ENCODE measurements at regions not wholly inside any gene's neighbourhood (a gene's known extent, or its start where the extent isn't known, plus 50 kb on each side); places are given as distances from the start of the nearest gene placed in this dataset.

- no peak for DNase-seq
- intact Hi-C loops (cut with DNase I) = no loop called here
Observed at GRCh38 chr13:107185889-107186288, 618.0 kb upstream of the ARGLU1 start.

- intact Hi-C loops (cut with DNase I) = no loop called here
- DNase-seq = no peak
Observed at GRCh38 chr13:107170270-107170931, 602.5 kb upstream of the ARGLU1 start.

GRCh38 chr13:107157271-107157670 lies 589.3 kb upstream of the ARGLU1 start:
- no peak for DNase-seq
- intact Hi-C loops (cut with DNase I) = no loop called here

GRCh38 chr13:107144432-107144831 lies 576.5 kb upstream of the ARGLU1 start:
- no peak for DNase-seq
- intact Hi-C loops (cut with DNase I) = no loop called here

DNA sequence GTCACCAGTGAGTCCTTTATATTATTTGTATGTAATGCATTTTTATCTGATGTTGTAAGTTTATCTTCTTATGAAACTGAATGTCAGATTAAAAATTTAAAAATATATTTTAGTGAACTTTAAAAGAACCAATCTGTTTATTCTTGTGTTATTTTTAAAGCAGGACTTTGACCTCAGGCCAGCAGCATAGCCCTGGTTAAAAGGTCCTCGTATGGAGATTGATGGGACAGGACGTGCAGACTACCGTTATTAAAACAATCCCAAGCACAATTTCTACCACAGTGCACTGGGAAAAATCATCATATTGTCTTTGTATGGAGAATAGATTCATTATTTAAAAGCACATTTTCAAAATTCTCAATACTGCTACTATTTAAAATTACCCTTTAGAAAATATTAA lies 573.8 kb upstream of the ARGLU1 start:
- intact Hi-C loops (cut with DNase I) = no loop called here
- DNase-seq = no peak

- intact Hi-C loops (cut with DNase I) = no loop called here
- no peak for DNase-seq
Observed at GRCh38 chr13:107139006-107139405, 571.1 kb upstream of the ARGLU1 start.

GRCh38 chr13:107138486-107138885 lies 570.5 kb upstream of the ARGLU1 start:
- intact Hi-C loops (cut with DNase I) = no loop called here
- DNase-seq = no peak

- intact Hi-C loops (cut with DNase I) = no loop called here
- no peak for DNase-seq
Observed at GRCh38 chr13:107133950-107134349, 566.0 kb upstream of the ARGLU1 start.

GRCh38 chr13:107130566-107130965 lies 562.6 kb upstream of the ARGLU1 start:
- DNase-seq = no peak
- intact Hi-C loops (cut with DNase I) = no loop called here

DNA sequence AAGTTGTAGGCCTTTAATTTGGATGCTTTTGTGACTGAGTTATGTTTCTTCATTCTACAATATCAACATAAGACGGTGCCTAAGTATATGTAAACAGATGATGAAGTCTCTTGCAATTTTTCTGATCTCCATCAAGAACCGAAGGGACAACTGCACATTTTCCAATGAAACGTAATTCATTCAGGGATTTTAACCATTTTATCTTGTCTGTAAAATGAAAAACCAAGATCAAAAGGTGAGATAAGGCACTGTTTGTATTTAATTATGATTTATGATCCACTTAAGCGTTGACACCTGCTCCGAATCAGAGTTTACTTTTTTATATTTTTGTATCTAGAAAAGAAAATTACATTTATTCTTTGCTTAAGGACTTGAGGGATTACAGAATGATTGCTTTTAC lies 556.8 kb upstream of the ARGLU1 start:
- intact Hi-C loops (cut with DNase I) = no loop called here
- no peak for DNase-seq

- intact Hi-C loops (cut with DNase I) = no loop called here
- no peak for DNase-seq
Observed at GRCh38 chr13:107124129-107124718, 556.3 kb upstream of the ARGLU1 start.

- no peak for DNase-seq
- intact Hi-C loops (cut with DNase I) = no loop called here
Observed at GRCh38 chr13:107121793-107122192, 553.9 kb upstream of the ARGLU1 start.

- no peak for DNase-seq
- intact Hi-C loops (cut with DNase I) = no loop called here
Observed at GRCh38 chr13:107119989-107120881, 552.3 kb upstream of the ARGLU1 start.

- intact Hi-C loops (cut with DNase I) = no loop called here
- no peak for DNase-seq
Observed at GRCh38 chr13:107118506-107118905, 550.6 kb upstream of the ARGLU1 start.

DNA sequence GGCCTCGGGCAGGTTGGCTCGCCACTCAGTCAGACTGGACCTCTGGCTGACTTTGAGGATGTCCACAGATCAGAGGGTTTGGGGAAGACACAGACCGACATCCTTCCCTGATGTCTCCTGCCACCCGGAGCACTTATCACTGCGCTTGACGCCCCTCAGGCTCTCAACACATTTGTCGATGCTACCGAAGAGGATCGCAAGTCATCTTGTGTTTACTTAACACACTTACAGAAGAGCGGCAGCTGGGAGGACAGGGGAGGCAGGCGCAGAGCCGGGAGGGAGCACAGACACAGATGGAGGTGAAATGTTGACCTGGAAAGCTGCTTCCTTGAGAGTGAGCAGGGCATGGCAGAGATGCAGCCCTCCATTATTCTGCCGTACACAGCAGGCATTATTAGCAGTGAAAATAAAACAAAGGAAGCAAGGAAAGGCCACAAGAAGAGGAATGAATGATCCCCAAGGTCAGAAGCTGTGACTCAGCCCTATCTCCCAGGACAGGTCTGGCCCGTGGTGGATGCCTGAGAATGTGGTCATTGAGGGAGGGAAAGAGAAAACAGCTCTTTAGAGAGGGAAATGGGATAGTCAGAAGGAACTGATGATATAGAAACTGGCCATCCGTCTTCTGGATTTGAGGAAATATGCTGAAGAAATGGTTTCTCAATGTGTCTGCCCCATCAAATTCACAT lies 549.5 kb upstream of the ARGLU1 start:
- DNase-seq = no peak
- intact Hi-C loops (cut with DNase I) = no loop called here

DNA sequence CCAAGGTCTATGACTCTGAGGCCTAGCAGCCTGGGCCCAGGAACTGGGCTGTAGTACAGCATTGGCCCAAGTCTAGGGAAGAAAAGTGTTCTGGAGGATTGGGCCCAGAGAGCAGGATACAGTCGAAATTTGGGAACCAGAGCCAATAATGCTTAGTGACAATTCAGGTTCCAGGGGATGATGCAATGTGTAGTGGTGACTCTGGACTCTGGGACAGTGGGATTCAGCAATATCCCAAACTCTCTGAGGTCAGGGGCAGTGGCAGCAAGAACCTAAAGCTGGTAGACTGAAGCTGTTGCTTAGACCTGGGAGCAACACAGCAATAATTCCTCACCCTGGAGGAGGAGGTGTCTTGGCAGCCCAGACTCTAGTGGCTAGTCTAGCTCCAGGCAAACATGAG lies 545.5 kb upstream of the ARGLU1 start:
- DNase-seq = no peak
- intact Hi-C loops (cut with DNase I) = no loop called here

DNA sequence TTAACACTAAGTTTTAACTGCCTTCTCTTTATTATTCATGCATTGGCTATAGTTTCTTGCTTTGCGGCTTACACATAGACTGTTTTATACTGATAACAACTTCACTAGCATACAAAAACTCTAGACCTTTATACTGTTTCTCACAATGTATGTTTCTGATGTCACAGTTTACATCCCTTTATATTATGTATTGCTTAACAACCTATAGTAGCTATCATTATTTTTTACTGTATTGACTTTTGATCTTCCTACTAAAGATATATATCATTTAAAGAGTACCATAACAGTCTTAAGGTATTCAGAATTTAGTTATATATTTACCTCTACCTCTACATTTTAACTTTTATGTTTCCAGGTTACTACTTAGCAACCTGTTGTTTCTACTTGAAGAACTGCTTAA lies 543.3 kb upstream of the ARGLU1 start:
- intact Hi-C loops (cut with DNase I) = no loop called here
- DNase-seq = no peak

DNA sequence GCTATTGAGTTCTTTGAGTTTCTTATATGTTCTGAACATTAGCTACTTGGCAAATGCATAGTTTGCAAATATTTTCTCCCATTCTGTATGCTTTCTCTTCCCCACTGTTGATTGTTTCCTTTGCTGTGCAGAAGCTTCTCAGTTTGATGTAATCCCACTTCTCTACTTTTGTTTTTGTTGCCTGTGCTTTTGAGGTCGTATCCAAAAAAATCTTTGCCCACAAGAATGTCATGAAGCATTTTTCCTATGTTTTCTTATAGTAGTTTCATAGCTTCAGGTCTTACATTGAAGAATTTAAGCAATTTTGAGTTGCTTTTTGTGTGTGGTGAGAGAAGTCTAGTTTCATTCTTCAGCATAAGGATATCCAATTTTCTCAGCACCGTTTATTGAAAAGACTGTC lies 536.7 kb upstream of the ARGLU1 start:
- intact Hi-C loops (cut with DNase I) = no loop called here
- DNase-seq = no peak

GRCh38 chr13:107102676-107103075 lies 534.7 kb upstream of the ARGLU1 start:
- no peak for DNase-seq
- intact Hi-C loops (cut with DNase I) = no loop called here

GRCh38 chr13:107099661-107100060 lies 531.7 kb upstream of the ARGLU1 start:
- DNase-seq = no peak
- intact Hi-C loops (cut with DNase I) = no loop called here
